ENCODE measurements at regions not wholly inside any gene's neighbourhood (a gene's known extent, or its start where the extent isn't known, plus 50 kb on each side); places are given as distances from the start of the nearest gene placed in this dataset.

- TF ChIP-seq JUN (CRISPR knock-in tag; IDR thresholded peaks at IDR 0.05) (no peak), E2F4 (CRISPR knock-in tag; IDR thresholded peaks at IDR 0.05; ENCODE audit: borderline replicate concordance, low read depth) (no peak), GTF2I (CRISPR knock-in tag; conservative IDR thresholded peaks at IDR 0.05) (no peak), NFE2L1 (CRISPR knock-in tag; IDR thresholded peaks at IDR 0.05) (no peak)
- TF ChIP-seq, protein P1, sequence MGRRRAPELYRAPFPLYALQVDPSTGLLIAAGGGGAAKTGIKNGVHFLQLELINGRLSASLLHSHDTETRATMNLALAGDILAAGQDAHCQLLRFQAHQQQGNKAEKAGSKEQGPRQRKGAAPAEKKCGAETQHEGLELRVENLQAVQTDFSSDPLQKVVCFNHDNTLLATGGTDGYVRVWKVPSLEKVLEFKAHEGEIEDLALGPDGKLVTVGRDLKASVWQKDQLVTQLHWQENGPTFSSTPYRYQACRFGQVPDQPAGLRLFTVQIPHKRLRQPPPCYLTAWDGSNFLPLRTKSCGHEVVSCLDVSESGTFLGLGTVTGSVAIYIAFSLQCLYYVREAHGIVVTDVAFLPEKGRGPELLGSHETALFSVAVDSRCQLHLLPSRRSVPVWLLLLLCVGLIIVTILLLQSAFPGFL (CRISPR knock-in tag; IDR thresholded peaks at IDR 0.05; ENCODE audit: borderline replicate concordance) = no peak
Observed at GRCh38 chr12:126159139-126159538, 1093.9 kb downstream of the AACS start (continued).

GRCh38 chr12:126160912-126161311 is 1095.7 kb downstream of the AACS start:
- ChIA-PET CTCF (no interaction called here), POLR2A (no interaction called here)
- Mint-ChIP-seq H3K9me3 (peaks cover 89% of the 10 kb centered on the region), H3K4me3 (no peak overlapping the region), H3K4me1 (no peaks in the 10 kb centered on the region), H3K27ac (no peak overlapping the region), H3K36me3 (peaks cover 82% of the 10 kb centered on the region), H3K27me3 (ENCODE audit: low read depth) (peaks cover 12% of the 10 kb centered on the region)
- DNase-seq (ENCODE audit: low spot score) = no peak
- TF ChIP-seq OVOL2 (CRISPR knock-in tag; IDR thresholded peaks at IDR 0.05; ENCODE audit: borderline replicate concordance) (no peak), TEAD4 (CRISPR knock-in tag; IDR thresholded peaks at IDR 0.05) (no peak), USF2 (CRISPR knock-in tag; IDR thresholded peaks at IDR 0.05) (no peak), MXD4 (CRISPR knock-in tag; IDR thresholded peaks at IDR 0.05; ENCODE audit: borderline replicate concordance) (no peak), RORB (CRISPR knock-in tag; IDR thresholded peaks at IDR 0.05) (no peak), ZNF219 (CRISPR knock-in tag; IDR thresholded peaks at IDR 0.05; ENCODE audit: borderline replicate concordance) (no peak)
- no peak for ATAC-seq

DNA sequence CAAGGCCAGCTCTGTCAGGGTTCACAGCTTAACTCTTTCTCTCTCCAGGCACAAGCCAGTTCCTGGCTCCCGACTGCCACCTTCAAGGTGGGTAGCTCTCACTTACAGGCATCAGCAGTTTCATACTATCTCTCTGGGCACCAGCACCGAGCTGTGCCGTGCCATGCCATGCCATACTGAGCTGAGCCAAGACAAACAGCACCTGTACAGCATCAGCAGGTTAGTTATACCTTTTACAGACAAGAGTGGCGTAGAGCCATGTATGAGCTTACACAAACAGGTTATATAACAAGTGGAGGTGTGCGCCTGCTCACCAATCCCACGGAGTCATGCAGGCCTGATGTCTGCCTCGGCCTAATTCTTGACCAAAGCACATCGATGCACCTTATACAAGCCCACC is 1098.7 kb downstream of the AACS start:
- POLR2A ChIA-PET = no interaction called here
- no peak for DNase-seq (ENCODE audit: low spot score)
- Mint-ChIP-seq H3K27me3 (ENCODE audit: low read depth) (peaks cover 18% of the 10 kb centered on the region), H3K36me3 (peaks cover 87% of the 10 kb centered on the region), H3K9me3 (peaks cover 92% of the 10 kb centered on the region), H3K27ac (no peak overlapping the region), H3K4me1 (no peaks in the 10 kb centered on the region), H3K4me3 (no peak overlapping the region)
- no peak for TF ChIP-seq EMX1 (CRISPR knock-in tag; IDR thresholded peaks at IDR 0.05)
- ATAC-seq = no peak
- CTCF ChIA-PET = no interaction called here

DNA sequence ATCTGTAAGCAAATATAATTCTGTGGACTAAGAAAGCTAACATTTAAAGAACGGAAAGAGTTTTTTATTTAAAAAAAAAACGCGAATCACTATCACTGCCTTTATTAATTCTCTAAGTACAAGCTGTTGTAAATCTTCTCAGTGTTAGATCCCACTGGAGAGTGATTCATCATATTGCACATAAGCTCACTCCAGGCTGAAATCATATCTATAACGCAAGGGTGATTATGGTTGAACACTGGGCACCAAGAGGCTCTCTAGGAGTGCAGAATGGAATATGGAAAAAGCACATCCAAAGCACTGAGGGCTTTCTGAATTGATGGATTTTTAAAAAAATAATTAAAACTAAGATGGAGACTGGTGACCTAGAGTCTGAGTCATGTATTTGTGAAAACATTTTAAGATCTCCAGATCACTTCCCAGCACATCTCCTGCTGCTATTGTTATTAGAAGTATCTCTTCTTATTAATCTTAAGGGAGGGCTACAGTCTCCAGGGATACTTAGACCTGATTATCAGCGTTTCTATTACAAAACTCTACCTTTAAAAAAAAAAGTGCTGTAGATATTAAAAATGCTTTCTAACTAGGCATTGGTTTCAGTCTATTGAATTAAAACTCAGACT is 1106.8 kb downstream of the AACS start:
- Mint-ChIP-seq H3K4me1 (no peaks in the 10 kb centered on the region), H3K27me3 (ENCODE audit: low read depth) (peaks cover 10% of the 10 kb centered on the region), H3K9me3 (peaks cover 72% of the 10 kb centered on the region), H3K4me3 (no peak overlapping the region), H3K27ac (no peak overlapping the region), H3K36me3 (peaks cover 53% of the 10 kb centered on the region)
- ATAC-seq = no peak
- CTCF ChIA-PET = no interaction called here
- DNase-seq (ENCODE audit: low spot score) = no peak
- POLR2A ChIA-PET = no interaction called here
- TF ChIP-seq, protein P2, sequence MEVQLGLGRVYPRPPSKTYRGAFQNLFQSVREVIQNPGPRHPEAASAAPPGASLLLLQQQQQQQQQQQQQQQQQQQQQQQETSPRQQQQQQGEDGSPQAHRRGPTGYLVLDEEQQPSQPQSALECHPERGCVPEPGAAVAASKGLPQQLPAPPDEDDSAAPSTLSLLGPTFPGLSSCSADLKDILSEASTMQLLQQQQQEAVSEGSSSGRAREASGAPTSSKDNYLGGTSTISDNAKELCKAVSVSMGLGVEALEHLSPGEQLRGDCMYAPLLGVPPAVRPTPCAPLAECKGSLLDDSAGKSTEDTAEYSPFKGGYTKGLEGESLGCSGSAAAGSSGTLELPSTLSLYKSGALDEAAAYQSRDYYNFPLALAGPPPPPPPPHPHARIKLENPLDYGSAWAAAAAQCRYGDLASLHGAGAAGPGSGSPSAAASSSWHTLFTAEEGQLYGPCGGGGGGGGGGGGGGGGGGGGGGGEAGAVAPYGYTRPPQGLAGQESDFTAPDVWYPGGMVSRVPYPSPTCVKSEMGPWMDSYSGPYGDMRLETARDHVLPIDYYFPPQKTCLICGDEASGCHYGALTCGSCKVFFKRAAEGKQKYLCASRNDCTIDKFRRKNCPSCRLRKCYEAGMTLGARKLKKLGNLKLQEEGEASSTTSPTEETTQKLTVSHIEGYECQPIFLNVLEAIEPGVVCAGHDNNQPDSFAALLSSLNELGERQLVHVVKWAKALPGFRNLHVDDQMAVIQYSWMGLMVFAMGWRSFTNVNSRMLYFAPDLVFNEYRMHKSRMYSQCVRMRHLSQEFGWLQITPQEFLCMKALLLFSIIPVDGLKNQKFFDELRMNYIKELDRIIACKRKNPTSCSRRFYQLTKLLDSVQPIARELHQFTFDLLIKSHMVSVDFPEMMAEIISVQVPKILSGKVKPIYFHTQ (CRISPR knock-in tag; IDR thresholded peaks at IDR 0.05) = no peak
- TF ChIP-seq, protein P3, sequence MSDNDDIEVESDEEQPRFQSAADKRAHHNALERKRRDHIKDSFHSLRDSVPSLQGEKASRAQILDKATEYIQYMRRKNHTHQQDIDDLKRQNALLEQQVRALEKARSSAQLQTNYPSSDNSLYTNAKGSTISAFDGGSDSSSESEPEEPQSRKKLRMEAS (CRISPR knock-in tag; IDR thresholded peaks at IDR 0.05) = no peak
- TF ChIP-seq EMX1 (CRISPR knock-in tag; IDR thresholded peaks at IDR 0.05) (no peak), CREB1 (CRISPR knock-in tag; IDR thresholded peaks at IDR 0.05) (no peak), ZSCAN18 (CRISPR knock-in tag; IDR thresholded peaks at IDR 0.05) (no peak), ZNF317 (CRISPR knock-in tag; IDR thresholded peaks at IDR 0.05; ENCODE audit: borderline replicate concordance, low read depth) (no peak), ATF3 (CRISPR knock-in tag; conservative IDR thresholded peaks at IDR 0.05) (no peak)
- TF ChIP-seq, protein P4, sequence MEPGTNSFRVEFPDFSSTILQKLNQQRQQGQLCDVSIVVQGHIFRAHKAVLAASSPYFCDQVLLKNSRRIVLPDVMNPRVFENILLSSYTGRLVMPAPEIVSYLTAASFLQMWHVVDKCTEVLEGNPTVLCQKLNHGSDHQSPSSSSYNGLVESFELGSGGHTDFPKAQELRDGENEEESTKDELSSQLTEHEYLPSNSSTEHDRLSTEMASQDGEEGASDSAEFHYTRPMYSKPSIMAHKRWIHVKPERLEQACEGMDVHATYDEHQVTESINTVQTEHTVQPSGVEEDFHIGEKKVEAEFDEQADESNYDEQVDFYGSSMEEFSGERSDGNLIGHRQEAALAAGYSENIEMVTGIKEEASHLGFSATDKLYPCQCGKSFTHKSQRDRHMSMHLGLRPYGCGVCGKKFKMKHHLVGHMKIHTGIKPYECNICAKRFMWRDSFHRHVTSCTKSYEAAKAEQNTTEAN (CRISPR knock-in tag; IDR thresholded peaks at IDR 0.05) = no peak
